ENCODE measurements at regions not wholly inside any gene's neighbourhood (a gene's known extent, or its start where the extent isn't known, plus 50 kb on each side); places are given as distances from the start of the nearest gene placed in this dataset.
"Not testable (repeated sequence)": the region's sequence is repeated elsewhere in the genome, so short reads cannot be mapped to it uniquely, and the experiment has no call there.

DNA sequence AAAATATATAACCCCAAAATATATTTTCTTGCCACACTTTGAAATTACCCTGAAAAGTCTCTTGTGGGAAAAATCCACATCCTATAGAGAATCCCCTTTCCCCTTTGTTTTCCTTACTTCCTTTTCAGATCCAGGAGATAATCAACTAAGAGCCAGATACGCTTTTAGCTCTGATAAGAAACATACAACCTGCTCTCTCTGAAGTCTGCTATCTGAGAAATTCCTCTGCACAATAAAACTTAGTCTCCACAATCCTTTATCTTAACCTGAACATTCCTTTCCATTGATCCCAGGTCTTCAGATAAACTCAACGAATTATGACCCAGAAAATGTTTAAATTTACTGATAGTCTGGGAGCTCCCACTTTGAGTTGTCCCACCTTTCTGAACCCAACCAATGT lies 233.4 kb upstream of the SETMAR start:
- Histone ChIP-seq H3K4me1 (no peaks in the 10 kb centered on the region), H3K27me3 (no peaks in the 10 kb centered on the region), H3K27ac (no peak overlapping the region), H3K36me3 (no peaks in the 10 kb centered on the region), H3K9me3 (peaks cover 0 to 10% (median 0%) of the 10 kb centered on the region in 4 donors), H3K4me3 (no peak overlapping the region)
- no peak for TF ChIP-seq POLR2AphosphoS5 (IDR thresholded peaks at IDR 0.05)
- TF ChIP-seq EP300 (IDR thresholded peaks at IDR 0.05): no peak
- TF ChIP-seq, protein P1, sequence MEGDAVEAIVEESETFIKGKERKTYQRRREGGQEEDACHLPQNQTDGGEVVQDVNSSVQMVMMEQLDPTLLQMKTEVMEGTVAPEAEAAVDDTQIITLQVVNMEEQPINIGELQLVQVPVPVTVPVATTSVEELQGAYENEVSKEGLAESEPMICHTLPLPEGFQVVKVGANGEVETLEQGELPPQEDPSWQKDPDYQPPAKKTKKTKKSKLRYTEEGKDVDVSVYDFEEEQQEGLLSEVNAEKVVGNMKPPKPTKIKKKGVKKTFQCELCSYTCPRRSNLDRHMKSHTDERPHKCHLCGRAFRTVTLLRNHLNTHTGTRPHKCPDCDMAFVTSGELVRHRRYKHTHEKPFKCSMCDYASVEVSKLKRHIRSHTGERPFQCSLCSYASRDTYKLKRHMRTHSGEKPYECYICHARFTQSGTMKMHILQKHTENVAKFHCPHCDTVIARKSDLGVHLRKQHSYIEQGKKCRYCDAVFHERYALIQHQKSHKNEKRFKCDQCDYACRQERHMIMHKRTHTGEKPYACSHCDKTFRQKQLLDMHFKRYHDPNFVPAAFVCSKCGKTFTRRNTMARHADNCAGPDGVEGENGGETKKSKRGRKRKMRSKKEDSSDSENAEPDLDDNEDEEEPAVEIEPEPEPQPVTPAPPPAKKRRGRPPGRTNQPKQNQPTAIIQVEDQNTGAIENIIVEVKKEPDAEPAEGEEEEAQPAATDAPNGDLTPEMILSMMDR (IDR thresholded peaks at IDR 0.05): no peak
- no peak for TF ChIP-seq POLR2A (IDR thresholded peaks at IDR 0.05)
- no peak for DNase-seq
- 25 to 33% (median 29%) methylated on average over 2 of the region's 2 CpGs for WGBS, 5 donors
- intact Hi-C loops (cut with DNase I; ENCODE audit: low total_unique reads): no loop called here

DNA sequence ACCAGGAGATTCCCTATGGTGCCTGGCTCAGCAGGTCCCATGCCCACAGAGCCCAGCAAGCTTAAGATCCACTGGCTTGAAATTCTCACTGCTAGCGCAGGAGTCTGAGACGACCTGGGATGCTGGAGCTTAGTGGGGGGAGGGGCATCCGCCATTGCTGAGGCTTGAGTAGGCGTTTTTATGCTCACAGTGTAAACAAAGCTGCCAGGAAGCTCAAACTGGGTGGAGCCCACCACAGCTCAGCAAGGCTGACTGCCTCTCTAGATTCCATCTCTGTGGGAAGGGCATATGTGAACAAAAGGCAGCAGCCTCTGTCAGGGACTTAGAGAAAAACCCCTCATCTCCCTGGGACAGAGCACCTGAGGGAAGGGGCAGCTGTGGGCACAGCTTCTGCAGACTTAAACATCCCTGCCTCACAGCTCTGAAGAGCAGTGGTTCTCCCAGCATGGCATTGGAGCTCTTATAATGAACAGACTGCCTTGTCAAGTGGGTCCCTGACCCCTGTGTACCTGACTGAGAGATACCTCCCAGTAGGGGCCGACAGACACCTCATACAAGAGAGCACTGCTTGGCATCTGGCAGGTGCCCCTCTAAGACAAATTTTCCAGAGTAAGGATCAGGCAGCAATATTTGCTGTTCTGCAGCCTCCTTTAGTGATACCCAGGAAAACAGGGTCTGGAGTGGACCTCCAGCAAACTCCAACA lies 231.5 kb upstream of the SETMAR start:
- DNase-seq: peak in 1 of 2 donors; percentile 53
- Histone ChIP-seq H3K4me1 (no peaks in the 10 kb centered on the region), H3K4me3 (no peak overlapping the region), H3K9me3 (peaks cover 0 to 20% (median 10%) of the 10 kb centered on the region in 4 donors), H3K27ac (no peak overlapping the region), H3K36me3 (no peaks in the 10 kb centered on the region), H3K27me3 (no peaks in the 10 kb centered on the region)
- WGBS, 5 donors: 34 to 41% (median 38%) methylated on average over 5 of the region's 5 CpGs
- intact Hi-C loops (cut with DNase I; ENCODE audit: low total_unique reads): no loop called here
- TF ChIP-seq EP300 (IDR thresholded peaks at IDR 0.05): no peak
- TF ChIP-seq, protein P1 (IDR thresholded peaks at IDR 0.05): no peak
- TF ChIP-seq POLR2A (IDR thresholded peaks at IDR 0.05): no peak
- no peak for TF ChIP-seq POLR2AphosphoS5 (IDR thresholded peaks at IDR 0.05)

DNA sequence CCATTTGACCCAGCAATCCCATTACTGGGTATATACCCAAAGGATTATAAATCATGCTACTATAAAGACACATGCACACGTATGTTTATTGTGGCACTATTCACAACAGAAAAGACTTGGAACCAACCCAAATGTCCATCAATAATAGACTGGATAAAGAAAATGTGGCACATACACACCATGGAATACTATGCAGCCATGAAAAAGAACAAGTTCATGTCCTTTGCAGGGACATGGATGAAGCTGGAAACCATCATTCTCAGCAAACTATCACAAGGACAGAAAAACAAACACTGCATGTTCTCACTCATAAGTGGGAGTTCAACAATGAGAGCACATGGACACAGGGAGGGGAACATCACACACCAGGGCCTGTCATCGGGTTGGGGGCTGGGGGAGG lies 225.9 kb upstream of the SETMAR start:
- H3K27me3 ChIP-seq; intact Hi-C loops (cut with DNase I; ENCODE audit: low total_unique reads); H3K4me1 ChIP-seq; H3K36me3 ChIP-seq; H3K27ac ChIP-seq; H3K4me3 ChIP-seq; DNase-seq: not testable (repeated sequence)
- WGBS, 5 donors: 85 to 96% (median 87%) methylated on average over 2 of the region's 2 CpGs
- peaks cover 0 to 22% (median 10%) of the 10 kb centered on the region in 4 donors for H3K9me3 ChIP-seq

DNA sequence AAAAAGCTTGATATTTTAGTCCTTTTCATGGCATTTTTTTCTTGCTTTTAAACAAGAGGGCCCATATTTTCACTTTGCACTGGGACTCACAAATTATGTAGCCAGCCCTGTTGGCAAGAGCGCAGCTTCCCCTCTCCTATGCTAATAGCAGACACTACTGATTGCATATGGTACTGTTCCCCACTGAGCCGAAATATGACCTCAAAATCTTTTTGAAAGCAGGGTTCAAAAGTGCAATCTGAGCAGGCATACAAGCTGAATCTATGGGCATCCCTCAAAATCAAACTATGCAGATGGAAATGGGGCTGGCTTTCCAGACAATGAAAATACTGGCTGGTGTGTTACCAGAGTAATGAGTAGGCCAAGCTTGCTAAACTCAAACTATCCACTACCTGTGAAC lies 225.2 kb upstream of the SETMAR start:
- Histone ChIP-seq H3K4me1 (peaks cover 0 to 5% (median 0%) of the 10 kb centered on the region in 4 donors), H3K36me3 (no peaks in the 10 kb centered on the region), H3K4me3 (no peak overlapping the region), H3K27ac (no peak overlapping the region), H3K9me3 (peaks cover 0 to 19% (median 10%) of the 10 kb centered on the region in 4 donors), H3K27me3 (no peaks in the 10 kb centered on the region)
- DNase-seq: no peak
- TF ChIP-seq POLR2AphosphoS5 (IDR thresholded peaks at IDR 0.05) (no peak), POLR2A (IDR thresholded peaks at IDR 0.05) (no peak), EP300 (IDR thresholded peaks at IDR 0.05) (no peak)
- TF ChIP-seq, protein P1 (IDR thresholded peaks at IDR 0.05): no peak
- WGBS, 5 donors: 88 to 97% (median 90%) methylated on average over 2 of the region's 2 CpGs
- intact Hi-C loops (cut with DNase I; ENCODE audit: low total_unique reads): no loop called here

DNA sequence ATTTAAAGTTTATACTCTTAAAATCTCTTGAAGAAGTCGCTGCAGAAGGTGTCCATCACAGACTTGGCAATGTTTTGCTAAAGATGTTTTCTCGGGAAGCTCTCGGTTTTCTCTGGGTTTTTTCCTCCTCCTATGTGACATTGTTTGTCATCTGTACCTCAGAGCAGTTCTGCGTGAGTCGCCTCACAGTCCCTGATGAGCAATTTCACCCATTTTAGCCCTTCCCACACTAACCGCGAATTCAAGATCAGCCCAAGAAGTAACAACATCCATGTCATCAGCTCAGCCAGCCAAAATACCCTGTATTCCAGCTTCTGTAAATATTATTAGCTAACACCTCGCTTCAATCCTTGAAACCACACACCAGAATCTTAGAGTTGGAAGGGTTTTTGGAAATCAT lies 224.3 kb upstream of the SETMAR start:
- WGBS, 5 donors: 79 to 85% (median 81%) methylated on average over 8 of the region's 8 CpGs
- TF ChIP-seq POLR2AphosphoS5 (IDR thresholded peaks at IDR 0.05): no peak
- TF ChIP-seq, protein P1 (IDR thresholded peaks at IDR 0.05): no peak
- no peak for TF ChIP-seq EP300 (IDR thresholded peaks at IDR 0.05)
- TF ChIP-seq POLR2A (IDR thresholded peaks at IDR 0.05): no peak
- intact Hi-C loops (cut with DNase I; ENCODE audit: low total_unique reads): no loop called here

More for the DNA sequence above, 224.3 kb upstream of the SETMAR start:
- Histone ChIP-seq H3K36me3 (no peaks in the 10 kb centered on the region), H3K4me3 (no peak overlapping the region), H3K27me3 (no peaks in the 10 kb centered on the region), H3K4me1 (peaks cover 0 to 5% (median 0%) of the 10 kb centered on the region in 4 donors), H3K9me3 (peaks cover 0 to 13% (median 10%) of the 10 kb centered on the region in 4 donors), H3K27ac (no peak overlapping the region)
- DNase-seq: no peak
